ENCODE measurements at regions not wholly inside any gene's neighbourhood (a gene's known extent, or its start where the extent isn't known, plus 50 kb on each side); places are given as distances from the start of the nearest gene placed in this dataset.

DNA sequence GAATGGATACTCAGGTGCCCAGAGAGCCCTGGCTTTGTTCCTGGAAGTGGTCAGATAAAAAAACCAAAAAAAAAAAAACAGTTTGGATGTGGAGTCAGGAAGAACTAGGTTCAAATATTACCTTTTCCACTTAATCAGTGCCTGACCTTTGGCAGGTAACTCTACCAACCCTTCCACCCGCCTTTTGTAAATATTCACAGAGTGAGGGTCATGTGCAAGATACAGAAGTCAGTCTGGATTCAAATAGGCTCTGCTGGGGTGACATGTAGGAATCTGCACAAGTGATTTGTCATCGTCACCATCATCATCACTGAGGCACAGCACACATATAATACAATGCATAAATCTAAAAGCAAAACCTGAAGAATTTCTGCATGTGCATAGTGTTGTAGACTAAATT lies 490.7 kb downstream of the MIAT start:
- TF ChIP-seq, protein P1, sequence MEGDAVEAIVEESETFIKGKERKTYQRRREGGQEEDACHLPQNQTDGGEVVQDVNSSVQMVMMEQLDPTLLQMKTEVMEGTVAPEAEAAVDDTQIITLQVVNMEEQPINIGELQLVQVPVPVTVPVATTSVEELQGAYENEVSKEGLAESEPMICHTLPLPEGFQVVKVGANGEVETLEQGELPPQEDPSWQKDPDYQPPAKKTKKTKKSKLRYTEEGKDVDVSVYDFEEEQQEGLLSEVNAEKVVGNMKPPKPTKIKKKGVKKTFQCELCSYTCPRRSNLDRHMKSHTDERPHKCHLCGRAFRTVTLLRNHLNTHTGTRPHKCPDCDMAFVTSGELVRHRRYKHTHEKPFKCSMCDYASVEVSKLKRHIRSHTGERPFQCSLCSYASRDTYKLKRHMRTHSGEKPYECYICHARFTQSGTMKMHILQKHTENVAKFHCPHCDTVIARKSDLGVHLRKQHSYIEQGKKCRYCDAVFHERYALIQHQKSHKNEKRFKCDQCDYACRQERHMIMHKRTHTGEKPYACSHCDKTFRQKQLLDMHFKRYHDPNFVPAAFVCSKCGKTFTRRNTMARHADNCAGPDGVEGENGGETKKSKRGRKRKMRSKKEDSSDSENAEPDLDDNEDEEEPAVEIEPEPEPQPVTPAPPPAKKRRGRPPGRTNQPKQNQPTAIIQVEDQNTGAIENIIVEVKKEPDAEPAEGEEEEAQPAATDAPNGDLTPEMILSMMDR (IDR thresholded peaks at IDR 0.05; ENCODE audit: low read length): no peak
- no peak for TF ChIP-seq EZH2 (IDR thresholded peaks at IDR 0.05; ENCODE audit: borderline replicate concordance, low read length)

All from OCI-LY1 (cell line).